Myocyte (in vitro differentiated cells): ENCODE measurements at regions not wholly inside any gene's neighbourhood (a gene's known extent, or its start where the extent isn't known, plus 50 kb on each side); places are given as distances from the start of the nearest gene placed in this dataset. TPM values are rescaled to one million over a fixed set of nuclear protein-coding genes. Genes with fewer than 3 reads are reported as not detected.

ENCODE experiments used
- microRNA counts: library from miRNA; unstranded; fragments of <30 nt; microRNA quantifications from one replicate; lab custom pipeline; 2016
- microRNA-seq: library from miRNA; unstranded; fragments of <30 nt; microRNA quantifications from one replicate; pipeline ENCODE4, GENCODE V29; 2016

MicroRNAs encoded in the stretch of these regions (microRNA counts, 767-probe panel; counts per million panel counts)
- not detected for microRNA hsa-miR-548ai (lab: Ali Mortazavi, UCI)

Small RNA genes lying in the stretch of these regions (microRNA-seq; reads per million reads assigned to microRNA genes)
- gene MIR548AI = not detected
